Heart left ventricle (tissue), 16 donors: ENCODE measurements at regions not wholly inside any gene's neighbourhood (a gene's known extent, or its start where the extent isn't known, plus 50 kb on each side); places are given as distances from the start of the nearest gene placed in this dataset.

Experiments
- ATAC-seq, 4 donors: fragments of 200-7000 bp; cut with Tn5 transposase; one replicate each; pipeline ENCODE4 v1.9.1; 2020 to 2022; ENCODE audit warnings: moderate library complexity in 4 of 4, mild to moderate bottlenecking in 3 of 4, moderate number of reproducible peaks in 1 of 4
- DNase-seq, 5 donors: peaks; one replicate each; pipeline ENCODE4 v3.0.0-alpha.2; 2020
- H3K27ac ChIP-seq, 12 donors: fragments of 200-600 bp; sonication (generic) in 4 of 12; one replicate each; pipeline versions ENCODE4 v1.5.0 to v1.8.0; 2016 to 2022; ENCODE audit warnings: mild to moderate bottlenecking in 2 of 12
- H3K27me3 ChIP-seq, 9 donors: fragments of 200-600 bp; sonication (generic) in 2 of 9; one replicate each; pipeline versions ENCODE4 v1.5.1 to v1.8.0; 2016 to 2022; ENCODE audit warnings: mild to moderate bottlenecking in 3 of 9
- H3K36me3 ChIP-seq, 9 donors: fragments of 200-600 bp; sonication (generic) in 2 of 9; one replicate each; pipeline versions ENCODE4 v1.5.0 to v1.8.0; 2018 to 2022; ENCODE audit warnings: mild to moderate bottlenecking in 2 of 9
- H3K4me1 ChIP-seq, 12 donors: fragments of 200-600 bp; sonication (generic) in 4 of 12; one replicate each; pipeline versions ENCODE4 v1.5.0 to v1.8.0; 2016 to 2022; ENCODE audit warnings: mild to moderate bottlenecking in 3 of 12
- H3K4me3 ChIP-seq, 12 donors: fragments of 200-600 bp; sonication (generic) in 4 of 12; one replicate each; pipeline versions ENCODE4 v1.5.0 to v1.8.0; 2017 to 2022; ENCODE audit warnings: mild to moderate bottlenecking in 9 of 12, moderate library complexity in 4 of 12
- H3K9me3 ChIP-seq, 12 donors: fragments of 200-600 bp; sonication (generic) in 4 of 12; one replicate each; pipeline versions ENCODE4 v1.5.0 to v1.8.0; 2016 to 2022; ENCODE audit warnings: mild to moderate bottlenecking in 1 of 12
- POLR2A ChIP-seq, 2 donors: fragments of 450-650 bp; IDR thresholded peaks; one replicate each; pipeline ENCODE4 v1.6.1; 2017; ENCODE audit warnings: antibody characterized with exemption in 2 of 2, mild to moderate bottlenecking in 2 of 2, moderate library complexity in 2 of 2
- WGBS, 4 donors: extraction: QIAGEN DNeasy Blood & Tissue Kit in 2 of 4; methylation state at CpG; one replicate each; pipeline versions ENCODE4 v1.1.5 to v1.1.7; 2013 to 2018; 5-methylcytosine and 5-hydroxymethylcytosine counted together
- intact Hi-C, 10 donors: fragments of 100-400 bp; cut with DNase I; formaldehyde crosslinking; loops; one replicate each; pipeline versions ENCODE4 v1.11.1 to v1.14.2; 2022
- TF ChIP-seq, protein P1 (sequence below), 12 donors: fragments of 200-600 bp; sonication (generic) in 4 of 12; IDR thresholded peaks; one replicate each; pipeline versions ENCODE4 v1.5.0 to v1.8.0; 2018 to 2022; ENCODE audit warnings: antibody characterized with exemption in 12 of 12, mild to moderate bottlenecking in 5 of 12
- donor health status: ischemic (EF 13 %, LVEDD 7.1; RV severe dilation, severe dysfunction).
- donor health status: healthy with polysubstance abuse.
- donor health status: DM: no; HTN: yes; CAD: no.
- donor health status: DM: no; HTN: no; CAD: no.
- donor health status: ischemic (EF 25% LVEDD 6.9; RV normal size, moderate dysfunction).
- donor health status: ischemic (EF 25% LVEDD 5.7; RV mildly dilated, moderate dysfunction).
- donor health status: healthy.
- donor health status: DM: yes; HTN: yes; CAD: no.
- donor health status: ischemic (EF 35%, LVEDD 5.7; RV mildly dilated, moderate dysfunction).
- donor health status: nonischemic (EF 11% LVEDD 7.7; RV severe dilation, severe dysfunction).
- donor health status: DM: yes; HTN: yes; CAD: no.
- donor health status: PGD.
- donor health status: ischemic (EF 29% LVEDD 5.4; RV normal size, mild dysfunction).
- donor health status: nonischemic (EF 23%, LVEDD 6.1; RV moderate dilation, normal function).

DNA sequence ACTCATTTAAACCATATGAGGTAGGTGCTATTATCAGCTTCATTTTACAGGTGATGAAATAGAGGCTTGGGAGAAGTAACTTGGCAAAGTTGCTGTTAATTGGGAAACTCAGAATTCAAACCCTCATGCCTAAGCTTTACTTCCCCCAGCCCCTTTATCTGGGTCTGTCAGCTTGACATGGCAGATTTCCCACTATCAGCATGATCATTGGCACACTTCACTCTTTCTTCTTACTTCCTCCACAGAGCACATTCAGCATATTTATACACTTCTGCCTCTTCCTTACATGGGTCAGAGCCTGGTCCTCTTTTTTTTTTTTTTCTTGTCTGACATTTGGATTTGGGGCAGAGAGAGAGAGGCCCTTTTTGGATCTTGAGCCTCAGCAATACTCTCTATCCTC lies 56.5 kb upstream of the ARX start:
- Histone ChIP-seq H3K36me3 (no peaks in the 10 kb centered on the region), H3K4me1 (no peaks in the 10 kb centered on the region), H3K4me3 (no peak overlapping the region), H3K27me3 (no peaks in the 10 kb centered on the region), H3K27ac (no peak overlapping the region), H3K9me3 (peaks cover 0 to 6% (median 0%) of the 10 kb centered on the region in 12 donors)
- DNase-seq (no peak), ATAC-seq (no peak)
- intact Hi-C loops: no loop called here
- TF ChIP-seq, protein P1, sequence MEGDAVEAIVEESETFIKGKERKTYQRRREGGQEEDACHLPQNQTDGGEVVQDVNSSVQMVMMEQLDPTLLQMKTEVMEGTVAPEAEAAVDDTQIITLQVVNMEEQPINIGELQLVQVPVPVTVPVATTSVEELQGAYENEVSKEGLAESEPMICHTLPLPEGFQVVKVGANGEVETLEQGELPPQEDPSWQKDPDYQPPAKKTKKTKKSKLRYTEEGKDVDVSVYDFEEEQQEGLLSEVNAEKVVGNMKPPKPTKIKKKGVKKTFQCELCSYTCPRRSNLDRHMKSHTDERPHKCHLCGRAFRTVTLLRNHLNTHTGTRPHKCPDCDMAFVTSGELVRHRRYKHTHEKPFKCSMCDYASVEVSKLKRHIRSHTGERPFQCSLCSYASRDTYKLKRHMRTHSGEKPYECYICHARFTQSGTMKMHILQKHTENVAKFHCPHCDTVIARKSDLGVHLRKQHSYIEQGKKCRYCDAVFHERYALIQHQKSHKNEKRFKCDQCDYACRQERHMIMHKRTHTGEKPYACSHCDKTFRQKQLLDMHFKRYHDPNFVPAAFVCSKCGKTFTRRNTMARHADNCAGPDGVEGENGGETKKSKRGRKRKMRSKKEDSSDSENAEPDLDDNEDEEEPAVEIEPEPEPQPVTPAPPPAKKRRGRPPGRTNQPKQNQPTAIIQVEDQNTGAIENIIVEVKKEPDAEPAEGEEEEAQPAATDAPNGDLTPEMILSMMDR (IDR thresholded peaks at IDR 0.05): no peak
- TF ChIP-seq POLR2A (IDR thresholded peaks at IDR 0.05): no peak

DNA sequence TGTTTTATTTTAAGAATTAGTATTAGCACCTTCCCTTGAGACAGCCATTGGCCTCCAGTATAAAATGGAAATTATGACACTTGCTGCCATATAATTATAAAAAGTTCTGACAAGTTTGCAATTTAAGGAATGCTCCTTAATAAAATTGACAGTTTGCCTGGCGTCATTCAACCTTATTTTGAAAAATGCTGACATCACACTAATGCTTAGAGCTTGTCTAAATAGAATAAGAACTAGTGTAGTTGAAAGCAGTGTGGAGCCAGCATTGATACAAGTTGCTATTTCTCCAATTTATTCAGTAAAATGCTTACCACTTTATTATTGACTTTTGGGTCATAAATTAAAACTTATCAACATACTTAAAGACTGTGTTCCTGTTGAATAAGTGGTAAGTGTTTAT lies 54.3 kb upstream of the ARX start:
- 27 to 68% (median 49%) methylated on average over 1 of the region's 1 CpG for WGBS, 4 donors
- no peaks in the 10 kb centered on the region for H3K4me1 ChIP-seq
- DNase-seq: no peak
- no peaks in the 10 kb centered on the region for H3K27me3 ChIP-seq
- no peaks in the 10 kb centered on the region for H3K36me3 ChIP-seq
- no peak overlapping the region for H3K4me3 ChIP-seq
- TF ChIP-seq, protein P1 (IDR thresholded peaks at IDR 0.05): no peak
- no peak for TF ChIP-seq POLR2A (IDR thresholded peaks at IDR 0.05)
- ATAC-seq: no peak
- H3K9me3 ChIP-seq: peaks cover 0 to 6% (median 0%) of the 10 kb centered on the region in 12 donors
- no peak overlapping the region for H3K27ac ChIP-seq
- intact Hi-C loops: no loop called here

DNA sequence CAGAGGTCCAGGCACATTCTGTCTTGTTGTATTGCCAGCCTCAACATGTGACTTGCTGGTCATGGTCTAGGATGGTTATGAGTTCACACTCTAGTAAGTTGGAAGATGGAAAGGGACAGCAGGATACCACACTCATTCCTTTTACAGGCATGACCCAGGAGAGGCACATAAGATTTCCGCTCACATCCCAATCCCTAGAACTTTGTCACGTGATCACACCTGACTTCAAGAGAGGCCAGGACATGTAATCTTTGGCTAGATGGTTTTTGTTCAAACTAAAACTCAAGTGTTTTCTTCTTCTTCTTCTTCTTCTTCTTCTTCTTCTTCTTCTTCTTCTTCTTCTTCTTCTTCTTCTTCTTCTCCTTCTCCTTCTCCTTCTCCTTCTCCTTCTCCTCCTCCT lies 53.4 kb upstream of the ARX start:
- no peak for TF ChIP-seq POLR2A (IDR thresholded peaks at IDR 0.05)
- TF ChIP-seq, protein P1 (IDR thresholded peaks at IDR 0.05): no peak
- Histone ChIP-seq H3K27me3 (no peaks in the 10 kb centered on the region), H3K36me3 (no peaks in the 10 kb centered on the region), H3K27ac (no peak overlapping the region), H3K4me3 (no peak overlapping the region), H3K4me1 (no peaks in the 10 kb centered on the region), H3K9me3 (peaks cover 0 to 6% (median 0%) of the 10 kb centered on the region in 12 donors)
- ATAC-seq: no peak
- WGBS, 4 donors: 78 to 93% (median 87%) methylated on average over 2 of the region's 2 CpGs
- DNase-seq: no peak
- intact Hi-C loops: no loop called here

DNA sequence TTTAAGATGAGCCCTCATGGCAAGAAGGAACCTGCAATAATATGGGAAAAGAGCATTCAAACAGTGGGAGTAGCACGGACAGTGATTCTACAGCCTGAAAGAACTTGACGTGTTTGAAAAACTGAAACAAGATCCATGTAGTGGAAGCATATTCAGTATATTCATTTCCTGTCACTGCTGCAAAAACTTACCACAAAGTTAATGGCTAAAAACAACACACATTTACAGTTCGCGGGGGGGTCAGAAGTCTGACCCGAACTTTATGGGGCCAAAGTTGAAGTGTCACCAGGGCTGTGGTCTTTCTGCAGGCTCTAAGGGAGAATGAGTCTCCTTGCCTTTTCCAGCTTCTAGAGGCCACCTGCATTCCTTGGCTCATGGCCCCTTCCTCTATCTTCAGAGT lies 52.6 kb upstream of the ARX start:
- H3K27ac ChIP-seq: no peak overlapping the region
- no peak for ATAC-seq
- no peaks in the 10 kb centered on the region for H3K36me3 ChIP-seq
- WGBS, 4 donors: 78 to 91% (median 80%) methylated on average over 5 of the region's 5 CpGs
- H3K4me1 ChIP-seq: no peaks in the 10 kb centered on the region
- intact Hi-C loops: no loop called here
- TF ChIP-seq POLR2A (IDR thresholded peaks at IDR 0.05): no peak
- TF ChIP-seq, protein P1 (IDR thresholded peaks at IDR 0.05): no peak
- DNase-seq: no peak
- H3K4me3 ChIP-seq: no peak overlapping the region
- no peaks in the 10 kb centered on the region for H3K27me3 ChIP-seq
- H3K9me3 ChIP-seq: peaks cover 0 to 6% (median 0%) of the 10 kb centered on the region in 12 donors
